PC-3 (cell line): ENCODE measurements at regions not wholly inside any gene's neighbourhood (a gene's known extent, or its start where the extent isn't known, plus 50 kb on each side); places are given as distances from the start of the nearest gene placed in this dataset.

Source experiments
- CTCF ChIP-seq: fragments of 300-600 bp; sonication (generic); conservative IDR thresholded peaks from 2 replicates; pipeline ENCODE4 v1.5.1; 2017; ENCODE audit warnings: antibody characterized with exemption, low read depth, mild to moderate bottlenecking, low read length
- EZH2 ChIP-seq: fragments of 300-600 bp; sonication (generic); IDR thresholded peaks from one replicate; pipeline ENCODE4 v1.6.1; 2017; ENCODE audit warnings: antibody characterized with exemption, mild to moderate bottlenecking, low read length; ENCODE audit not compliant: unreplicated experiment
- EZH2phosphoT487 ChIP-seq: fragments of 300-600 bp; sonication (generic); IDR thresholded peaks from 2 replicates; pipeline ENCODE4 v1.6.1; 2018; ENCODE audit warnings: mild to moderate bottlenecking, antibody characterized with exemption, low read length, borderline replicate concordance

GRCh38 chr5:82447913-82448312, 169.8 kb upstream of the RPS23 start:
- TF ChIP-seq EZH2phosphoT487 (no peak), CTCF (no peak), EZH2 (no peak)
